Fibroblast of mammary gland (primary cell): ENCODE measurements at regions not wholly inside any gene's neighbourhood (a gene's known extent, or its start where the extent isn't known, plus 50 kb on each side); places are given as distances from the start of the nearest gene placed in this dataset.

Experiments
- DNase-seq: peaks from one replicate; pipeline ENCODE4 v3.0.0-alpha.2; 2010; ENCODE audit warnings: low read depth
- H3K4me3 ChIP-seq: 2 replicates; pipeline ENCODE4 v1.5.1; 2011; ENCODE audit warnings: low read depth, mild to moderate bottlenecking, low read length, moderate library complexity; ENCODE audit not compliant: control insufficient read depth
- CTCF ChIP-seq: conservative IDR thresholded peaks from 2 replicates; pipeline ENCODE4 v1.5.1; 2011; ENCODE audit warnings: low read depth, low read length, inconsistent platforms; ENCODE audit not compliant: control insufficient read depth, insufficient read depth

GRCh38 chr3:87161417-87161816 lies 65.7 kb upstream of the CHMP2B start:
- DNase-seq, result no peak
- no peak for TF ChIP-seq CTCF
- no peak overlapping the region for H3K4me3 ChIP-seq

GRCh38 chr3:87161013-87161412 lies 66.1 kb upstream of the CHMP2B start:
- DNase-seq, result no peak
- H3K4me3 ChIP-seq, result no peak overlapping the region
- no peak for TF ChIP-seq CTCF

- DNase-seq, result no peak
- no peak overlapping the region for H3K4me3 ChIP-seq
- no peak for TF ChIP-seq CTCF
Observed at GRCh38 chr3:87158823-87159222, 68.3 kb upstream of the CHMP2B start.

- no peak for DNase-seq
- no peak overlapping the region for H3K4me3 ChIP-seq
- TF ChIP-seq CTCF, result no peak
Observed at GRCh38 chr3:87148020-87148419, 79.1 kb upstream of the CHMP2B start.

- TF ChIP-seq CTCF, result no peak
- H3K4me3 ChIP-seq, result no peak overlapping the region
- no peak for DNase-seq
Observed at GRCh38 chr3:87147562-87147961, 79.5 kb upstream of the CHMP2B start.

GRCh38 chr3:87145553-87145952 lies 81.6 kb upstream of the CHMP2B start:
- peak; percentile 28 for DNase-seq
- no peak overlapping the region for H3K4me3 ChIP-seq
- peak; percentile 40 for TF ChIP-seq CTCF

GRCh38 chr3:87136066-87136596 lies 91.0 kb upstream of the CHMP2B start:
- DNase-seq, result no peak
- no peak for TF ChIP-seq CTCF

More at GRCh38 chr3:87136066-87136596, 91.0 kb upstream of the CHMP2B start:
- H3K4me3 ChIP-seq, result no peak overlapping the region
